ENCODE measurements at regions not wholly inside any gene's neighbourhood (a gene's known extent, or its start where the extent isn't known, plus 50 kb on each side); places are given as distances from the start of the nearest gene placed in this dataset.

DNA sequence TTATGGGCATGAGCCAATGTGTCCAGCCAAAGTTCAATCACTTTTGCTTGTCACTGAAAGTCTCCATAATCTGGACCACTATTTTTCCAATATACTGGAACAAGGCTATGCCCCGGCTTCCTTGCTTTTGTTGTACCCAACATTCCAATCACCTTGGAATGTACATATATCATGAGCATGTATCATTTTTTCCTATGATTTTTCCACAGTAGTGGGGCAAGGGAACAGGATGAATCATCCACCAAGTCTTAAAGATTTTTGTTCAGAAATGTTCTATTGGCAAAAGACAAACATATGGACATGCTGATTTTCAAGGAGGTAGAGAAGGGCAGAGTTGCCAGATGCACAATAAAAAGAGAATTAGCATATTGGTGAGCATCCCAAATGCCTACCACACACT lies 548.1 kb upstream of the INTU start:
- in situ Hi-C loops (cut with MboI) = no loop called here
- Histone ChIP-seq H3K9me2 (ENCODE audit: insufficient read depth) (0 out of 2 replicates have a peak, but pooled peaks cover 8% of the 10 kb centered on the region), H3K4me1 (ENCODE audit: insufficient read depth) (no peaks in the 10 kb centered on the region), H3K27ac (no peak overlapping the region), H3F3A (ENCODE audit: insufficient read depth) (no peaks in the 10 kb centered on the region), H3K4me2 (ENCODE audit: unreplicated experiment) (no peak overlapping the region), H3K27me3 (replicated peaks; ENCODE audit: insufficient read depth) (no peaks in the 10 kb centered on the region), H3K9me3 (ENCODE audit: low read depth) (no peaks in the 10 kb centered on the region), H2AFZ (no peak overlapping the region), H3K79me2 (ENCODE audit: insufficient read depth) (no peaks in the 10 kb centered on the region), H3K36me3 (ENCODE audit: low read depth) (no peaks in the 10 kb centered on the region), H3K4me3 (no peak overlapping the region), H4K20me1 (ENCODE audit: insufficient read depth) (no peaks in the 10 kb centered on the region), H3K9ac (no peak overlapping the region)
- TF ChIP-seq EZH2phosphoT487 (IDR thresholded peaks at IDR 0.05; ENCODE audit: insufficient read depth, low read depth) = no peak
- no peak for TF ChIP-seq EZH2 (IDR thresholded peaks at IDR 0.05; ENCODE audit: insufficient read depth, poor library complexity, severe bottlenecking)
- DNase-seq = peak; percentile 8
- WGBS, 2 experiments (ENCODE audit: low coverage in 1 of 2, low lambda C conversion rate in 2 of 2, missing lambda C conversion rate in 2 of 2) = 83 to 85% methylated on average over 1 of the region's 1 CpG

DNA sequence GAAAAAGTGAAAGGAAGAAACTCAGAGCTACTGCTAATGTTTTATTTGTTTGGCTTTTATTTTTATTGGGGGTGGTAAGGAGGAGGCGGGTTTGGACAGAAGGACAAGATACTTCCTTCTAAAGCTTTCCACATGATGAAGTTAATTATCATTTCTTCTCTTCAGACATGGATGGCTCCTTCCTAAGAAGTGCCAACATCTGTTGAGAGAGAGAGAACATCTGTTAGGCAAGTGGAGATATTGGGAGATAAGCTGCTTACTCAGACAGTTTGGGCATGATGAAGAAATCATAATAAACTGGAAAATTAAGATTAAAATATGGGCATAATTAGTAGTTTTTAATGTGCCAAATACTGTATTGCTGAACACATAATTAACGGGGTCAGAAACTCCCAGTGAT lies 535.7 kb upstream of the INTU start:
- H3K36me3 ChIP-seq (ENCODE audit: low read depth) = no peaks in the 10 kb centered on the region
- H3K79me2 ChIP-seq (ENCODE audit: insufficient read depth) = no peaks in the 10 kb centered on the region
- no peaks in the 10 kb centered on the region for H3K9me2 ChIP-seq (ENCODE audit: insufficient read depth)
- H3K4me3 ChIP-seq = no peak overlapping the region
- 17 to 20% methylated on average over 2 of the region's 2 CpGs for WGBS, 2 experiments (ENCODE audit: low coverage in 1 of 2, low lambda C conversion rate in 2 of 2, missing lambda C conversion rate in 2 of 2)
- H3K4me1 ChIP-seq (ENCODE audit: insufficient read depth) = no peaks in the 10 kb centered on the region
- no peaks in the 10 kb centered on the region for H3K27me3 ChIP-seq (replicated peaks; ENCODE audit: insufficient read depth)
- no peaks in the 10 kb centered on the region for H3F3A ChIP-seq (ENCODE audit: insufficient read depth)
- in situ Hi-C loops (cut with MboI) = no loop called here
- DNase-seq = no peak
- no peak overlapping the region for H3K27ac ChIP-seq
- no peaks in the 10 kb centered on the region for H4K20me1 ChIP-seq (ENCODE audit: insufficient read depth)
- no peaks in the 10 kb centered on the region for H3K9me3 ChIP-seq (ENCODE audit: low read depth)
- no peak overlapping the region for H3K9ac ChIP-seq
- H2AFZ ChIP-seq = no peak overlapping the region
- TF ChIP-seq EZH2 (IDR thresholded peaks at IDR 0.05; ENCODE audit: insufficient read depth, poor library complexity, severe bottlenecking) = no peak
- TF ChIP-seq EZH2phosphoT487 (IDR thresholded peaks at IDR 0.05; ENCODE audit: insufficient read depth, low read depth) = no peak
- H3K4me2 ChIP-seq (ENCODE audit: unreplicated experiment) = no peak overlapping the region

DNA sequence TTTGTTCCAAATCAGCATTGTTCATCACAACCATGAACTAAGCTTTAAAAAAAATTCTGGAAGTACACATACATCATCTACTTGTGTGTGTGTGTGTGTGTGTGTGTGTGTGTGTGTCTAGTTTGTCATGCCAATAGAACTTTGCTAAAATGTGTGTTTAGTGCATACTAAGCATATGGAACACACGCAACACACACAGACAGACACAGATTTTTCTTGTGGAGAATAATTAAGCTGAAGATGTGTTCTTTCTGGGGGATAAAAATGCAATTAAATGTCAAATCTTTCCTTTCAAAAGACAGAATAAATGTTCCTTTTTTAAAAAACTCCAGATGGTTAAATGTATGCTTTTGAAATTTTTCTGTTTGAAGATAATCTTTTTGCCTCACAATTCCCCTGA lies 530.4 kb upstream of the INTU start:
- no peak for DNase-seq
- in situ Hi-C loops (cut with MboI) = no loop called here
- H3K36me3 ChIP-seq (ENCODE audit: low read depth) = no peaks in the 10 kb centered on the region

DNA sequence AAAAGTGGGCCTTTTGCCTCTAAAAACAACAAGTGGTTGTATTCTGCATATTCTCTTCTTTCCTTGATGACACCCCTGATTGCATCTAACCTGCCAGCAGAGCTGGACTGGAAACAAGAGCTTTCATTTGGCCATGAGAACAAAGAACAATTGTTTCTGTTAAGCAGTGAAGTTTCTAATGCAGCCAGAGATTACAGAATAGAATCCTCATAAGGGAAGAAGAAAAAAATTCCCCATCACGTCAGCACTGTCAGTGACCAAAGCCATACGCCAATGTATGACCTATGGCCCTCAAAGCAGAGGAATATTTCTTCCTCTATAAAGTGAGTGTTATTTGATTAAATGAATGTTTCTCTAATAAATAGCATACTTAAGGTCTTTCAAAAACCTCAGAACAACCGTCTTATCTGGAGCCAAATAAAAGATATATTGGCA lies 529.1 kb upstream of the INTU start:
- H3K4me1 ChIP-seq (ENCODE audit: insufficient read depth) = no peaks in the 10 kb centered on the region
- H3K9ac ChIP-seq = no peak overlapping the region
- DNase-seq = no peak
- H3K79me2 ChIP-seq (ENCODE audit: insufficient read depth) = no peaks in the 10 kb centered on the region
- no peaks in the 10 kb centered on the region for H3K36me3 ChIP-seq (ENCODE audit: low read depth)
- H3K9me3 ChIP-seq (ENCODE audit: low read depth) = no peaks in the 10 kb centered on the region
- H4K20me1 ChIP-seq (ENCODE audit: insufficient read depth) = no peaks in the 10 kb centered on the region
- H3F3A ChIP-seq (ENCODE audit: insufficient read depth) = no peaks in the 10 kb centered on the region
- in situ Hi-C loops (cut with MboI) = no loop called here
- TF ChIP-seq EZH2 (IDR thresholded peaks at IDR 0.05; ENCODE audit: insufficient read depth, poor library complexity, severe bottlenecking) (no peak), EZH2phosphoT487 (IDR thresholded peaks at IDR 0.05; ENCODE audit: insufficient read depth, low read depth) (no peak)
- no peak overlapping the region for H2AFZ ChIP-seq
- H3K4me2 ChIP-seq (ENCODE audit: unreplicated experiment) = no peak overlapping the region
- H3K27me3 ChIP-seq (replicated peaks; ENCODE audit: insufficient read depth) = no peaks in the 10 kb centered on the region
- WGBS, 2 experiments (ENCODE audit: low coverage in 1 of 2, low lambda C conversion rate in 2 of 2, missing lambda C conversion rate in 2 of 2) = 43 to 55% methylated on average over 3 of the region's 3 CpGs
- H3K27ac ChIP-seq = no peak overlapping the region
- no peak overlapping the region for H3K4me3 ChIP-seq
- no peaks in the 10 kb centered on the region for H3K9me2 ChIP-seq (ENCODE audit: insufficient read depth)

More for the DNA sequence above, 530.4 kb upstream of the INTU start:
- Histone ChIP-seq H3K4me2 (ENCODE audit: unreplicated experiment) (no peak overlapping the region), H3K4me3 (no peak overlapping the region), H3K9me2 (ENCODE audit: insufficient read depth) (no peaks in the 10 kb centered on the region), H3K79me2 (ENCODE audit: insufficient read depth) (no peaks in the 10 kb centered on the region), H3K9me3 (ENCODE audit: low read depth) (no peaks in the 10 kb centered on the region), H3K4me1 (ENCODE audit: insufficient read depth) (no peaks in the 10 kb centered on the region), H3F3A (ENCODE audit: insufficient read depth) (no peaks in the 10 kb centered on the region), H4K20me1 (ENCODE audit: insufficient read depth) (no peaks in the 10 kb centered on the region), H3K27me3 (replicated peaks; ENCODE audit: insufficient read depth) (no peaks in the 10 kb centered on the region), H3K9ac (no peak overlapping the region), H3K27ac (no peak overlapping the region), H2AFZ (no peak overlapping the region)
- WGBS, 2 experiments (ENCODE audit: low coverage in 1 of 2, low lambda C conversion rate in 2 of 2, missing lambda C conversion rate in 2 of 2) = 61% methylated on average over 1 of the region's 1 CpG
- TF ChIP-seq EZH2 (IDR thresholded peaks at IDR 0.05; ENCODE audit: insufficient read depth, poor library complexity, severe bottlenecking) (no peak), EZH2phosphoT487 (IDR thresholded peaks at IDR 0.05; ENCODE audit: insufficient read depth, low read depth) (no peak)

DNA sequence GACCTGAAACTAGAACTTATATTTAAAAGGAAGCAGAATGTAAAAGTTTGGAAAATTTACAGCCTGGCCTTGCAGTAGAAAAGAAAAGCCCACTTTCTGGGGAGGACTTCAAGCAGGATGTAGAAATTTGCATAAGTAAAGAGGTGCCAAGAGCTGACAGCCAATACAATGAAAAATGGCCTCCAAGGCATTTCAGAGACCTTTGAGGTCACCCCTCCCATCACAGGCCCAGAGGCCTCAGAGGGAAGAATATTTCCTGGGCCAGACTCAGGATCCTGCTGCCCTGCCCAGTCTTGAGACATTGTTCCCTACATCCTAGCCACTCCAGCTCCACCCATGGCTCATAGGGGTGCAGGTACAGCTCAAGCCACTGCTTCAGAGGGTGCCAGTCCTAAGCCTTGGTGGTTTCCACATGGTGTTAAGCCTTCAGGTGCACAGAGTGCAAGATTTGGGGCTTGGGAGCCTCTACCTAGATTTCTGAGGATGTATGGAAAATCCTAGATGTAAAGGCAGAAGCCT lies 518.9 kb upstream of the INTU start:
- no peak for DNase-seq
- TF ChIP-seq EZH2phosphoT487 (IDR thresholded peaks at IDR 0.05; ENCODE audit: insufficient read depth, low read depth) (no peak), EZH2 (IDR thresholded peaks at IDR 0.05; ENCODE audit: insufficient read depth, poor library complexity, severe bottlenecking) (no peak)
- Histone ChIP-seq H3K9me3 (ENCODE audit: low read depth) (no peaks in the 10 kb centered on the region), H2AFZ (no peak overlapping the region), H3K9me2 (ENCODE audit: insufficient read depth) (no peaks in the 10 kb centered on the region), H3K79me2 (ENCODE audit: insufficient read depth) (no peaks in the 10 kb centered on the region), H3K36me3 (ENCODE audit: low read depth) (no peaks in the 10 kb centered on the region), H4K20me1 (ENCODE audit: insufficient read depth) (no peaks in the 10 kb centered on the region), H3F3A (ENCODE audit: insufficient read depth) (no peaks in the 10 kb centered on the region), H3K4me1 (ENCODE audit: insufficient read depth) (no peaks in the 10 kb centered on the region), H3K9ac (no peak overlapping the region), H3K27me3 (replicated peaks; ENCODE audit: insufficient read depth) (no peaks in the 10 kb centered on the region), H3K27ac (no peak overlapping the region), H3K4me3 (no peak overlapping the region), H3K4me2 (ENCODE audit: unreplicated experiment) (no peak overlapping the region)
- in situ Hi-C loops (cut with MboI) = no loop called here

Data from GM23248 (cell line).